ENCODE measurements at regions not wholly inside any gene's neighbourhood (a gene's known extent, or its start where the extent isn't known, plus 50 kb on each side); places are given as distances from the start of the nearest gene placed in this dataset.

GRCh38 chr10:7071421-7071820 is 339.4 kb downstream of the SFMBT2 start:
- Histone ChIP-seq H3K27me3 (no peaks in the 10 kb centered on the region), H3K4me1 (no peaks in the 10 kb centered on the region), H3K27ac (no peak overlapping the region), H3K36me3 (no peaks in the 10 kb centered on the region), H3K4me3 (no peak overlapping the region), H3K9me3 (no peaks in the 10 kb centered on the region)
- 67 to 69% methylated on average over 2 of the region's 2 CpGs for WGBS, 2 donors (ENCODE audit: low coverage in 1 of 2)
- intact Hi-C loops (cut with DNase I; ENCODE audit: low total_unique reads) = no loop called here
- in situ Hi-C loops (cut with MboI; ENCODE audit: low pct_ligation_motif_present in 1 of 4, low pct_unique_long_range_greater_than_20kb in 1 of 4, low sequenced_read_pairs in 3 of 4) = no loop called here
- TF ChIP-seq POLR2A (IDR thresholded peaks at IDR 0.05) = no peak
- no peak for TF ChIP-seq EP300 (IDR thresholded peaks at IDR 0.05; ENCODE audit: low read depth)
- TF ChIP-seq POLR2AphosphoS5 (IDR thresholded peaks at IDR 0.05) = no peak
- TF ChIP-seq CTCF (IDR thresholded peaks at IDR 0.05) = no peak
- DNase-seq = no peak

GRCh38 chr10:7070950-7071349 is 339.9 kb downstream of the SFMBT2 start:
- in situ Hi-C loops (cut with MboI; ENCODE audit: low pct_ligation_motif_present in 1 of 4, low pct_unique_long_range_greater_than_20kb in 1 of 4, low sequenced_read_pairs in 3 of 4) = no loop called here
- Histone ChIP-seq H3K27ac (no peak overlapping the region), H3K4me1 (no peaks in the 10 kb centered on the region), H3K9me3 (no peaks in the 10 kb centered on the region), H3K36me3 (no peaks in the 10 kb centered on the region), H3K27me3 (no peaks in the 10 kb centered on the region), H3K4me3 (no peak overlapping the region)
- DNase-seq = no peak
- TF ChIP-seq EP300 (IDR thresholded peaks at IDR 0.05; ENCODE audit: low read depth) = no peak
- intact Hi-C loops (cut with DNase I; ENCODE audit: low total_unique reads) = no loop called here
- 52 to 53% methylated on average over 2 of the region's 2 CpGs for WGBS, 2 donors (ENCODE audit: low coverage in 1 of 2)

- in situ Hi-C loops (cut with MboI; ENCODE audit: low pct_ligation_motif_present in 1 of 4, low pct_unique_long_range_greater_than_20kb in 1 of 4, low sequenced_read_pairs in 3 of 4) = no loop called here
- TF ChIP-seq POLR2AphosphoS5 (IDR thresholded peaks at IDR 0.05) (no peak), EP300 (IDR thresholded peaks at IDR 0.05; ENCODE audit: low read depth) (no peak), POLR2A (IDR thresholded peaks at IDR 0.05) (no peak), CTCF (IDR thresholded peaks at IDR 0.05) (no peak)
- Histone ChIP-seq H3K4me1 (no peaks in the 10 kb centered on the region), H3K27ac (no peak overlapping the region), H3K4me3 (no peak overlapping the region), H3K9me3 (no peaks in the 10 kb centered on the region), H3K27me3 (no peaks in the 10 kb centered on the region), H3K36me3 (no peaks in the 10 kb centered on the region)
- no peak for DNase-seq
- WGBS, 2 donors (ENCODE audit: low coverage in 1 of 2) = 92 to 95% methylated on average over 4 to 6 of the region's 6 CpGs
- intact Hi-C loops (cut with DNase I; ENCODE audit: low total_unique reads) = no loop called here
These were observed 341.1 kb downstream of the SFMBT2 start for GRCh38 chr10:7069706-7070105.

- no peak for TF ChIP-seq POLR2AphosphoS5 (IDR thresholded peaks at IDR 0.05)
- TF ChIP-seq EP300 (IDR thresholded peaks at IDR 0.05; ENCODE audit: low read depth) = no peak
- TF ChIP-seq POLR2A (IDR thresholded peaks at IDR 0.05) = no peak
- TF ChIP-seq CTCF (IDR thresholded peaks at IDR 0.05) = no peak
- in situ Hi-C loops (cut with MboI; ENCODE audit: low pct_ligation_motif_present in 1 of 4, low pct_unique_long_range_greater_than_20kb in 1 of 4, low sequenced_read_pairs in 3 of 4) (no loop called here), intact Hi-C loops (cut with DNase I; ENCODE audit: low total_unique reads) (no loop called here)
- no peaks in the 10 kb centered on the region for H3K9me3 ChIP-seq
- no peaks in the 10 kb centered on the region for H3K27me3 ChIP-seq
- H3K4me3 ChIP-seq = no peak overlapping the region
- no peak overlapping the region for H3K27ac ChIP-seq
- 84 to 100% methylated on average over 1 to 4 of the region's 4 CpGs for WGBS, 2 donors (ENCODE audit: low coverage in 1 of 2)
- no peaks in the 10 kb centered on the region for H3K36me3 ChIP-seq
- no peak for DNase-seq
- no peaks in the 10 kb centered on the region for H3K4me1 ChIP-seq
These were observed 354.6 kb downstream of the SFMBT2 start for GRCh38 chr10:7056216-7056615.

- Histone ChIP-seq H3K4me1 (no peaks in the 10 kb centered on the region), H3K27ac (no peak overlapping the region), H3K9me3 (no peaks in the 10 kb centered on the region), H3K36me3 (no peaks in the 10 kb centered on the region), H3K27me3 (no peaks in the 10 kb centered on the region), H3K4me3 (no peak overlapping the region)
- DNase-seq = no peak
- 64 to 70% methylated on average over 5 to 6 of the region's 6 CpGs for WGBS, 2 donors (ENCODE audit: low coverage in 1 of 2)
- TF ChIP-seq EP300 (IDR thresholded peaks at IDR 0.05; ENCODE audit: low read depth) = no peak
- TF ChIP-seq CTCF (IDR thresholded peaks at IDR 0.05) = no peak
- no peak for TF ChIP-seq POLR2AphosphoS5 (IDR thresholded peaks at IDR 0.05)
- no peak for TF ChIP-seq POLR2A (IDR thresholded peaks at IDR 0.05)
- in situ Hi-C loops (cut with MboI; ENCODE audit: low pct_ligation_motif_present in 1 of 4, low pct_unique_long_range_greater_than_20kb in 1 of 4, low sequenced_read_pairs in 3 of 4) = no loop called here
- intact Hi-C loops (cut with DNase I; ENCODE audit: low total_unique reads) = no loop called here
These were observed 355.9 kb downstream of the SFMBT2 start for GRCh38 chr10:7054915-7055314.

Measured in transverse colon (tissue), 4 donors.